Amygdala (tissue), 56 donors: ENCODE measurements at regions not wholly inside any gene's neighbourhood (a gene's known extent, or its start where the extent isn't known, plus 50 kb on each side); places are given as distances from the start of the nearest gene placed in this dataset.
A peak's percentile ranks its signal among the peaks of the same experiment; 100 is the strongest.
"Not testable (repeated sequence)": the region's sequence is repeated elsewhere in the genome, so short reads cannot be mapped to it uniquely, and the experiment has no call there.

Source experiments
- DNase-seq, 56 donors: peaks; one replicate each; lab custom pipeline; 2025; lab: John Stamatoyannopoulos, UW

DNA sequence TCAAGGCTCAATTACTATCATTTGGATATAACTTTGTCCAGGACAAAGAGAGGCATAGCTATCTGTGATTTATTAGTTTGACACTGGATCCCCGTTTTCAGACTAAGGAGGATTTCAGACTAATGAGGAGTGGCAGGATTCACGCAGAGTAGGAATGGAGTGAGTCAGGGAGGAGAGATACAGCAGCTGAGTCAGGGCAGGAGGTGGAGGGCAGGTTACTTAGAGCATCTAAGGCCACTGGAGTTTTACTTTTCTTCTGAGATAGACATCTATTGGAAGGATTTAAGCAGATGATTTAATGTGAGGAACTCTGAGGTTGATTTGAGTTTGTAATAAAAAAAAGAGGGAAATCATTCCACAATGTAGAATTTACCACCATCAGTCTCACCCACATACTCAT is 110.6 kb downstream of the RPIA start:
- DNase-seq: not testable (repeated sequence)

DNA sequence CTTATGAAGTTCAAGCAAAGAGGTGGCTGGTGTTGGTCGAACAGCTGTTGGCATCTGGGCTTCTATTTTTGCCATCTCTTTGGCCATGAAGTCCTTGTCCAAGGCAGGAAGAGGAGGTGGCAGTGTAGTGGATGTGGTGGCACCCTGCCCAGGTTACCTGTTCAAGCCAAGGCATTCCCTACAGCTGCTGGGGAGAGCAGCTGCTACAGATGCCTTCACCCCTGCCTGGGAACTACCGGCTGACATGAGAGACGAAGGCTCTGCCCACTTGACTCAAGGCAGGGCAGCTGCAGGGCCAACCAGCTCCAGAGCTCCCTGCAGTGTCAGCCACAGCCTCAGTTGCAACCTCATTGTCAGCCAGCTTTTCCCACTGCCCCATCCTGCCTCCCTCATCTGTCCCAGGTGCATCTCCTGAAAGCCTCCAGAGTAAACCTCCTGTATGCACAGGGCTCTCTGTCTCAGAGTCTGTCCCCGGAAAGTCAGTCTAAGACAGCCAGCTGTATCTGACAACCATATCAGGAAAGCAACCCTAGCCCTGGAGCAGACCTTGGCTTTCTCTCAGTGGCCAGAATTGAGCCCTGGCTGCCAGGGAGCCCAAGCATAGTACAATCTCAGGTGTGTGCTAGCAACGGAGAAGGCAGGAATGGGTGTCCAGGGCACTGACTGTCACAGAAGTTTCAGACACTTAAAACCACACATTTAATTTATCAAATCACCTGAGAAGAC is 115.9 kb downstream of the RPIA start:
- DNase-seq: no peak

DNA sequence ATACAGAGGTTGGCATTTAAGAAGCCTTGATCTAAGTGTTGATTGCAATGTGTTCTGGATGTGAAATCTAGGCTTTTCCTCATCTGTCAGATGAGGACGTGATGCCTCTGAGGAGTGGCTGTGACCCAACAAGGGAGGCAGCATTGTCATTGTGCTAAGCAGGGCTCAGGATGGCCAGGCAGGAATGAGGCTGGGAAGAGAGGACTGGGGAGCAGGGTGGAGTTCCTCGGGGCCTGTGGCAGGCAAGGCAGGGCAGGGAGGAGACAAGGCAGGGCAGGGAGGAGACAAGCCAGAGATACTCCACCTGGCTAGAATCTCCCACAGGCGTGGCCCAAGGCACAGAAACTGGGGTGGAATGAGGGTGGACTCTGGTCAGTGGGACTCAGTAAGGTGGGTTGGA is 116.6 kb downstream of the RPIA start:
- DNase-seq: no peak

- no peak for DNase-seq
These were observed 117.2 kb downstream of the RPIA start for GRCh38 chr2:88808652-88809051.

GRCh38 chr2:88809216-88809615 is 117.7 kb downstream of the RPIA start:
- DNase-seq: no peak

GRCh38 chr2:88810017-88810416 is 118.5 kb downstream of the RPIA start:
- DNase-seq: no peak

DNA sequence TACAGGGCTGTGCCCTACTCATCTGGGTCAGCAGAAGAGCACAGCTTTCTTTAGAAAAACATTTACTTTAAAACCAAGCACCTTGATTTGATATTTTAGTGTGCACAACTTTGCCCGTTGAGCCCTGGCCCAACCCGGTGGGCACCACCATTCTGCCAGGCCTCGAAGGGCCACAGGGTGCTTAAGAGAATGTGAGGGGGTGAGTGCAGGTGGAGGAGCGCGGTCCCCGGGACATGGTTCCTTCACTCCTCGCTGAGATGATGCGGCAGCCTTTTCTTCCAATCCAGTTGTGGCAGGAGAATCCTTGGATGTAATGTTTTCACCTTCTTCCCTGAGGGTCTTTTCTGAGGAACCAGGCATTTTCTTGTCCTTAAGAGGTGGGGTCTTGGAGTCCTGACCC is 119.0 kb downstream of the RPIA start:
- DNase-seq: no peak

DNA sequence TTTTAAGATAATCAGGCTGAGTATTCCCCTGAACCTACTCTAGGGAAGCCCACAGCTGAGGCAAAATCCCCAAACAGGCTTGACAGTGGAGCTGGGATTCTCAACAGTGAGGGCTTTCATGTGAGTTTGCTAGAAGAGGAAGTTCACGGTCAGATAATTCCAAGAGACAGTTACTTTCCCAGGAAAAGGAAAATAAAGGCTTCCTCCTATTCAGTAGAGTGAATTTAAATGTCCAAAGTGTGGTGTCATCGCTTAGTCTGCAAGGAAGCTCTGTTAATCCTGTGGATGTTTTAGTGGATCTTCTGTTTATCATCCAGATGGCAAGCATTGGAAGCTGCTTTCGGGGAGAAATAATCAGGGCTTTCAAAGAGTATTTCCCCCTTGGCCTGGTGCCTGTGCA is 119.8 kb downstream of the RPIA start:
- peak in 1 of 56 donors; percentile 15 for DNase-seq

- DNase-seq: no peak
These were observed 120.2 kb downstream of the RPIA start for GRCh38 chr2:88811681-88812080.

DNA sequence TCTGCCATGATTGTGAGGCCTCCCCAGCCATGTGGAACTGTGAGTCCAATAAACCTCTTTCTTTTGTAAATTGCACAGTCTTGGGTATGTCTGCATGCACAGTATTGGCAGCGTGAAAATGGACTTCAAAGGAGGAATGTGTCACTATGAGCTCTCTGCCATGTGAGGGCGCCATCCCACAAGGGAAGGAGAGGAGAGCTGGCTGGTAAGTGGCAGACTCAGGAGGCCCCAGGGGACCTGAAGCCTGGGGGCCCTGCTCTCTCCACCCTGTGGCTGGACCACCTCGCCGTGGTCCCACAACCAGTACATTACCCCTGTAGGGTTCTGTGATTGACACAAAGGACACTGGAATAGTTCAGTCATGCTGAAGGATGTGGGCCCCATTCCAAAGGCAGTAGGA is 122.1 kb downstream of the RPIA start:
- no peak for DNase-seq

DNA sequence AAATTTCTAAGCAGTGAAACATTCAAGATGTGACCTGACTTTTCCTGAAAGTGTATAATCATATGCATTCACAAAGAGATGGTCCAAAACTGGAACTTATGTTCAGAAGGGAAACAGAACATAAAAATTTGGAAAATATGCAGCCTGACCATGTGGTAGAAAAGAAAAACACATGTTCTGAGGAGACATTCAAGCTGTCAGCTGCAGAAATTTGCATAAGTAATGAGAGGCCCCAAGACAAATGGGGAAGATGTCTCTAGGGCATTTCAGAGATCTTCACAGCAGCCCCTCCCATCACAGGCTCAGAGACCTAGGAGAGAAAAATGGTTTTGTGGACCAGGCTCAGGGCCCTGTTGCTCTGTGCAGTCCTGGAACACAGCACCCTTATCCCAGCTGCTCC is 123.8 kb downstream of the RPIA start:
- DNase-seq: no peak

DNA sequence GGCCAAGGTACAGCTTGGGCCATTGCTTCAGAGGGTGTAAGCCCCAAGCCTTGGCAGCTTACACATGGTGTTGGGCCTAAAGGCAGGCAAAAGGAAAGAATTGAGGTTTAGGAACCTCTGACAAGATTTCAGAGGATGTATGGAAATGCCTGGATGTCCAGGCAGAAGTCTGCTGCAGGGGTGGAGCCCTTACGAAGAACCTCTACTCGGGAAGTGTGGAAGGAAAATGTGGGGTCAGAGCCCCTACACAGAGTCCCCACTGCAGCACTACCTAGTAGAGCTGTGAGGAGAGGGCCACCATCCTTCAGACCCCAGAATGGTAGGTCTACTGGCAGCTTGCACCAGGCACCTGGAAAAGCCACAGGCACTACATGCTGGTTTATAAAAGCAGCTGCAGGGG is 124.2 kb downstream of the RPIA start:
- DNase-seq: no peak

- no peak for DNase-seq
These were observed 126.9 kb downstream of the RPIA start for GRCh38 chr2:88818381-88818780.

GRCh38 chr2:88824951-88825350 is 133.5 kb downstream of the RPIA start:
- no peak for DNase-seq

GRCh38 chr2:88826399-88826798 is 134.9 kb downstream of the RPIA start:
- DNase-seq: no peak

GRCh38 chr2:88827821-88828220 is 136.3 kb downstream of the RPIA start:
- no peak for DNase-seq

GRCh38 chr2:88828397-88829137 is 137.1 kb downstream of the RPIA start:
- peak in 22 of 56 donors; percentile 3 to 45 (median 12) for DNase-seq

DNA sequence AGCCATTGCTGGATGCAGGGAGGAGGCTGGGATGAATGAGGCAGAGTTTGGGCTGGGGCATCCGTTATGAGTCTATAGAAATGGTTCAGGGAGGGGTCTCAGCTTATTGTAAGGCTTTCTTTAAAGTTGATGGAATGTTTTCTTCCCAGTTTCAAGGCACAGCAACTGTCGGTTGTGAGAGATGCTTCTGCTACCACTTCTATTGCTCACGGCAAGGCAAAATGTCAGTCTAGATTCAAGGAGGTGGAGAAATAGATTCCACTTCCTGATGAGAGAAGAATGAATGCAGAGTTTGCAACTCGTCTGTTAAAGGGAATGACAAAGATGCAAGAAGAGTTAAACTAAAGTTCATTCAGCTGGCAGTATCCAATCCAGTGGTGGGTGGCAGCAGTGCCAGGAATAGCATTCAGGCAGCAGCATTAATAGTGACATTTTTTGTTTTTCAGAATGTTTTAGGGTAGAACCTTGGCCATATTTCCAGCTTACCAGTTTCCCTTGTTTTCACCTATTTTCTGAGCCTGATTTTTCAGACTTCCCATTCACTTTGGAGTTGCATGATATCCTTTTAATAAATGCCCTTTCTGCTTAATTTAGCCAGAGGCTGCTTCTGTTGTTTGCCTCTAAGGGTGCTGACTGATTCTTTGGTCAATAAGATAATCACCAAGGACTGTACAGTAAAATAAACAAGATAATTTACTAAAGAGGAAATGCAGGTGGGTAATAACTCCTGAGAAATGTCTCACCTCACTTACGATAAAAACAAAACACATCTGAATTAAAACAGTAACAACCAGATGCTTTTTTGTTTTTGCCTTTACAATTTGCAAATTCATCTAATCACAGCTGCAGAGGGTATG is 138.4 kb downstream of the RPIA start:
- DNase-seq: no peak

DNA sequence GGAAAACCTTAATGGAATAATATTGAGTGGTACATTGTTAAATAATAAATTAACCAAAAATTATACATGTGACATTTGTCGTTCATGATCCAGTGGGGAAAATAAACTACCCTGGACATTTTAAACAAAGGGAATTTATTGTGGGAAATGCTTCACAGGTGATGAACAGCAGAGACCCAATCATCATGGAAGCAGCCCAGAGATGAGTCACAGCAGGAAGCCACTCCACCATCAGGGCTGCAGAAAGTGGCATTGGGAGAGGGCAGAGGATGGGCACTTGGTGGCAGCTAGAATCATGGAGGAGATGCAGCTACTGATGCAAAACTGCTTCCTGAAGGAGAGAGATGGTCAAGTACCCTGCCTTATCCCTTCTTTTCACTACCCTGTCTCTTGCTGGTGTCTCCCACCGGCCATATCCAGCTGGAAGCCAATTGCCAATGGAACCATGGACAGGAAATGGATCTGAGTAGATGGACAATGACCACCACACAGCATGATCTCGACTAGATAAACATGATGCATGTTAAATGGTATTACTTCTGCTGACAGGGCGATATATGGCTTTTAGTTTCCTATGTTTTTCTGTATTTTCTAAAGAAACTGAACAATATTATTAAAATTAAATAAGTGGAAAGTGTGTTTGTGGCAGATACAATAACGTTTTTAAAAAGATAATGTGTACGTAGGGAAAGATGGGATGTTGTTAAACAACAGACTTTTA is 139.8 kb downstream of the RPIA start:
- DNase-seq: no peak

- DNase-seq: peak in 22 of 56 donors; percentile 2 to 67 (median 20)
These were observed 140.3 kb downstream of the RPIA start for GRCh38 chr2:88831792-88832248.
